ENCODE measurements at regions not wholly inside any gene's neighbourhood (a gene's known extent, or its start where the extent isn't known, plus 50 kb on each side); places are given as distances from the start of the nearest gene placed in this dataset.
"Not testable (repeated sequence)": the region's sequence is repeated elsewhere in the genome, so short reads cannot be mapped to it uniquely, and the experiment has no call there.

- DNase-seq = no peak
Observed at GRCh38 chr2:204365811-204366210, 179.5 kb upstream of the PARD3B start.

GRCh38 chr2:204367466-204367865 lies 177.8 kb upstream of the PARD3B start:
- no peak for DNase-seq

GRCh38 chr2:204370172-204370718 lies 175.0 kb upstream of the PARD3B start:
- DNase-seq = no peak

- DNase-seq = no peak
Observed at GRCh38 chr2:204373942-204374341, 171.3 kb upstream of the PARD3B start.

GRCh38 chr2:204380141-204380881 lies 165.0 kb upstream of the PARD3B start:
- DNase-seq = no peak

- no peak for DNase-seq
Observed at GRCh38 chr2:204386668-204387067, 158.6 kb upstream of the PARD3B start.

GRCh38 chr2:204389120-204389519 lies 156.2 kb upstream of the PARD3B start:
- no peak for DNase-seq

GRCh38 chr2:204389856-204390255 lies 155.4 kb upstream of the PARD3B start:
- no peak for DNase-seq

GRCh38 chr2:204395539-204395938 lies 149.7 kb upstream of the PARD3B start:
- DNase-seq = no peak

- DNase-seq = no peak
Observed at GRCh38 chr2:204401114-204401513, 144.2 kb upstream of the PARD3B start.

- DNase-seq = no peak
Observed at GRCh38 chr2:204407204-204408014, 137.9 kb upstream of the PARD3B start.

- DNase-seq = not testable (repeated sequence)
Observed at GRCh38 chr2:204412782-204413181, 132.5 kb upstream of the PARD3B start.

- DNase-seq = no peak
Observed at GRCh38 chr2:204415406-204416181, 129.7 kb upstream of the PARD3B start.

- no peak for DNase-seq
Observed at GRCh38 chr2:204416236-204416635, 129.0 kb upstream of the PARD3B start.

GRCh38 chr2:204425821-204426220 lies 119.5 kb upstream of the PARD3B start:
- no peak for DNase-seq

- no peak for DNase-seq
Observed at GRCh38 chr2:204428675-204429074, 116.6 kb upstream of the PARD3B start.

- DNase-seq = no peak
Observed at GRCh38 chr2:204431529-204431928, 113.7 kb upstream of the PARD3B start.

GRCh38 chr2:204432196-204432595 lies 113.1 kb upstream of the PARD3B start:
- no peak for DNase-seq

GRCh38 chr2:204434660-204435462 lies 110.4 kb upstream of the PARD3B start:
- DNase-seq = no peak

GRCh38 chr2:204436230-204436629 lies 109.0 kb upstream of the PARD3B start:
- DNase-seq = no peak

GRCh38 chr2:204437408-204437807 lies 107.9 kb upstream of the PARD3B start:
- DNase-seq = no peak
